ENCODE measurements at regions not wholly inside any gene's neighbourhood (a gene's known extent, or its start where the extent isn't known, plus 50 kb on each side); places are given as distances from the start of the nearest gene placed in this dataset.

GRCh38 chr11:134792044-134792443, 380.0 kb upstream of the B3GAT1 start:
- TF ChIP-seq CTCF (IDR thresholded peaks at IDR 0.05; ENCODE audit: unreplicated experiment), result no peak
- Mint-ChIP-seq H3K27me3 (ENCODE audit: insufficient read depth, unreplicated experiment) (no peaks in the 10 kb centered on the region), H3K4me3 (ENCODE audit: unreplicated experiment) (no peak overlapping the region), H3K36me3 (ENCODE audit: insufficient read depth, unreplicated experiment) (no peaks in the 10 kb centered on the region), H3K4me1 (ENCODE audit: insufficient read depth, unreplicated experiment) (no peaks in the 10 kb centered on the region), H3K27ac (ENCODE audit: low read depth, unreplicated experiment) (no peak overlapping the region), H3K9me3 (ENCODE audit: unreplicated experiment) (peaks cover 21% of the 10 kb centered on the region)
- no peak for DNase-seq (ENCODE audit: unreplicated experiment)
- ChIA-PET CTCF (no interaction called here), POLR2A (no interaction called here)
- intact Hi-C loops (cut with micrococcal nuclease), result no loop called here
- BruUV-seq (replicated peaks), result no TSS peak

GRCh38 chr11:134791102-134791501, 379.1 kb upstream of the B3GAT1 start:
- TF ChIP-seq CTCF (IDR thresholded peaks at IDR 0.05; ENCODE audit: unreplicated experiment), result no peak
- ChIA-PET POLR2A (interaction anchor here (0.9 kb wide), 1 partner anchor 16 kb away, joined by 4 read pairs; no protein-coding TSS in a partner anchor), CTCF (no interaction called here)
- Mint-ChIP-seq H3K4me3 (ENCODE audit: unreplicated experiment) (no peak overlapping the region), H3K27me3 (ENCODE audit: insufficient read depth, unreplicated experiment) (no peaks in the 10 kb centered on the region), H3K4me1 (ENCODE audit: insufficient read depth, unreplicated experiment) (no peaks in the 10 kb centered on the region), H3K27ac (ENCODE audit: low read depth, unreplicated experiment) (no peak overlapping the region), H3K36me3 (ENCODE audit: insufficient read depth, unreplicated experiment) (no peaks in the 10 kb centered on the region), H3K9me3 (ENCODE audit: unreplicated experiment) (peaks cover 23% of the 10 kb centered on the region)
- no peak for DNase-seq (ENCODE audit: unreplicated experiment)
- BruUV-seq (replicated peaks), result no TSS peak
- intact Hi-C loops (cut with micrococcal nuclease), result no loop called here

GRCh38 chr11:134789104-134789503, 377.1 kb upstream of the B3GAT1 start:
- CTCF ChIA-PET, result interaction anchor here (0.6 kb wide), 1 partner anchor 286 kb away, joined by 3 read pairs; no protein-coding TSS in a partner anchor
- no peak for TF ChIP-seq CTCF (IDR thresholded peaks at IDR 0.05; ENCODE audit: unreplicated experiment)
- Mint-ChIP-seq H3K4me1 (ENCODE audit: insufficient read depth, unreplicated experiment) (no peaks in the 10 kb centered on the region), H3K4me3 (ENCODE audit: unreplicated experiment) (no peak overlapping the region), H3K36me3 (ENCODE audit: insufficient read depth, unreplicated experiment) (no peaks in the 10 kb centered on the region), H3K27me3 (ENCODE audit: insufficient read depth, unreplicated experiment) (no peaks in the 10 kb centered on the region), H3K9me3 (ENCODE audit: unreplicated experiment) (peaks cover 29% of the 10 kb centered on the region), H3K27ac (ENCODE audit: low read depth, unreplicated experiment) (no peak overlapping the region)
- no TSS peak for BruUV-seq (replicated peaks)
- DNase-seq (ENCODE audit: unreplicated experiment), result no peak
- POLR2A ChIA-PET, result no interaction called here
- intact Hi-C loops (cut with micrococcal nuclease), result no loop called here

- H3K27me3 Mint-ChIP-seq (ENCODE audit: insufficient read depth, unreplicated experiment), result no peaks in the 10 kb centered on the region
- intact Hi-C loops (cut with micrococcal nuclease), result no loop called here
- CTCF ChIA-PET, result interaction anchor here (0.5 kb wide), 1 partner anchor 386 kb away, joined by 3 read pairs; no protein-coding TSS in a partner anchor
Observed at GRCh38 chr11:134786636-134787035, 374.6 kb upstream of the B3GAT1 start.

More at GRCh38 chr11:134786636-134787035, 374.6 kb upstream of the B3GAT1 start:
- DNase-seq (ENCODE audit: unreplicated experiment), result no peak
- POLR2A ChIA-PET, result no interaction called here
- H3K36me3 Mint-ChIP-seq (ENCODE audit: insufficient read depth, unreplicated experiment), result no peaks in the 10 kb centered on the region
- no TSS peak for BruUV-seq (replicated peaks)
- H3K4me1 Mint-ChIP-seq (ENCODE audit: insufficient read depth, unreplicated experiment), result no peaks in the 10 kb centered on the region
- H3K27ac Mint-ChIP-seq (ENCODE audit: low read depth, unreplicated experiment), result no peak overlapping the region
- TF ChIP-seq CTCF (IDR thresholded peaks at IDR 0.05; ENCODE audit: unreplicated experiment), result no peak
- H3K4me3 Mint-ChIP-seq (ENCODE audit: unreplicated experiment), result no peak overlapping the region
- peaks cover 39% of the 10 kb centered on the region for H3K9me3 Mint-ChIP-seq (ENCODE audit: unreplicated experiment)

Data from MCF 10A (cell line).